ENCODE measurements at regions not wholly inside any gene's neighbourhood (a gene's known extent, or its start where the extent isn't known, plus 50 kb on each side); places are given as distances from the start of the nearest gene placed in this dataset.

- TF ChIP-seq ZNF280D (tag by site-specific recombination; IDR thresholded peaks at IDR 0.05), result no peak
- no peak for TF ChIP-seq ZNF571 (tag by site-specific recombination; IDR thresholded peaks at IDR 0.05)
- no peak for TF ChIP-seq ZNF311 (tag by site-specific recombination; IDR thresholded peaks at IDR 0.05; ENCODE audit: borderline replicate concordance)
- TF ChIP-seq ZNF449 (tag by site-specific recombination; IDR thresholded peaks at IDR 0.05), result no peak
- no peak for TF ChIP-seq ZNF645 (tag by site-specific recombination; IDR thresholded peaks at IDR 0.05)
- no peak for TF ChIP-seq ZNF776 (tag by site-specific recombination; IDR thresholded peaks at IDR 0.05; ENCODE audit: borderline replicate concordance)
- TF ChIP-seq ZNF621 (tag by site-specific recombination; IDR thresholded peaks at IDR 0.05), result no peak
- no peak for TF ChIP-seq ZNF114 (tag by site-specific recombination; IDR thresholded peaks at IDR 0.05)
- TF ChIP-seq ZNF658 (tag by site-specific recombination; IDR thresholded peaks at IDR 0.05), result no peak
- TF ChIP-seq ZNF785 (tag by site-specific recombination; IDR thresholded peaks at IDR 0.05), result no peak
- no peak for TF ChIP-seq PRDM4 (tag by site-specific recombination; IDR thresholded peaks at IDR 0.05)
Measured at GRCh38 chr15:99508852-99509251, 56.9 kb upstream of the MEF2A start (continued).

GRCh38 chr15:99509686-99510461, 55.9 kb upstream of the MEF2A start:
- CTCF ChIA-PET, result no interaction called here
- H3K27ac ChIP-seq (ENCODE audit: extremely low read depth, low read depth, low read length), result no peak overlapping the region
- no peak for TF ChIP-seq ZNF280C (tag by site-specific recombination; IDR thresholded peaks at IDR 0.05)
- no peak for TF ChIP-seq ZNF510 (tag by site-specific recombination; IDR thresholded peaks at IDR 0.05; ENCODE audit: insufficient replicate concordance)
- TF ChIP-seq ZNF2 (tag by site-specific recombination; IDR thresholded peaks at IDR 0.05), result no peak
- TF ChIP-seq BCL11B (tag by site-specific recombination; IDR thresholded peaks at IDR 0.05; ENCODE audit: low read depth), result no peak
- TF ChIP-seq ZNF335 (tag by site-specific recombination; conservative IDR thresholded peaks at IDR 0.05), result no peak
- TF ChIP-seq PRDM6 (tag by site-specific recombination; IDR thresholded peaks at IDR 0.05), result no peak
- TF ChIP-seq ZNF596 (tag by site-specific recombination; IDR thresholded peaks at IDR 0.05), result no peak
- TF ChIP-seq SALL2 (tag by site-specific recombination; IDR thresholded peaks at IDR 0.05; ENCODE audit: borderline replicate concordance), result no peak
- no peak for TF ChIP-seq ZNF621 (tag by site-specific recombination; IDR thresholded peaks at IDR 0.05)
- no peak for TF ChIP-seq ZNF558 (tag by site-specific recombination; IDR thresholded peaks at IDR 0.05)
- TF ChIP-seq ZSCAN5A (tag by site-specific recombination; IDR thresholded peaks at IDR 0.05), result no peak
- no peak for TF ChIP-seq SCRT1 (tag by site-specific recombination; IDR thresholded peaks at IDR 0.05; ENCODE audit: borderline replicate concordance)

More at GRCh38 chr15:99509686-99510461, 55.9 kb upstream of the MEF2A start:
- no peak overlapping the region for H3K4me3 ChIP-seq (ENCODE audit: low read depth, low read length)
- peaks cover 11% of the 10 kb centered on the region for H3K4me1 ChIP-seq (ENCODE audit: control insufficient read depth, insufficient read depth, low read length)
- POLR2A ChIA-PET, result no interaction called here
- H3K36me3 ChIP-seq (ENCODE audit: control insufficient read depth in 2 of 2, insufficient read depth in 1 of 2, low read length in 2 of 2), result no peaks in the 10 kb centered on the region
- H3K9me3 ChIP-seq (ENCODE audit: control insufficient read depth, insufficient read depth, low read depth, low read length), result no peaks in the 10 kb centered on the region

All from HEK293 (cell line).